Ovary (tissue), 7 donors: ENCODE measurements at regions not wholly inside any gene's neighbourhood (a gene's known extent, or its start where the extent isn't known, plus 50 kb on each side); places are given as distances from the start of the nearest gene placed in this dataset.

Experiments
- DNase-seq, 5 donors: peaks; one replicate each; pipeline ENCODE4 v3.0.0-alpha.2; 2019 to 2020
- H3K27ac ChIP-seq, 2 donors: fragments of 200-600 bp; one replicate each; pipeline versions ENCODE4 v1.5.1 to v1.8.0; 2019 to 2022
- H3K27me3 ChIP-seq: fragments of 200-600 bp; one replicate; pipeline ENCODE4 v1.8.0; 2022
- H3K36me3 ChIP-seq: fragments of 200-600 bp; sonication (generic); one replicate; pipeline ENCODE4 v1.5.1; 2019
- H3K4me1 ChIP-seq: one replicate; pipeline ENCODE4 v1.8.1; 2013; ENCODE audit warnings: mild to moderate bottlenecking, moderate library complexity; ENCODE audit not compliant: insufficient read depth
- H3K4me3 ChIP-seq: fragments of 200-600 bp; sonication (generic); one replicate; pipeline ENCODE4 v1.5.1; 2017
- H3K9me3 ChIP-seq, 2 donors: fragments of 200-600 bp in 1 of 2; sonication (generic) in 1 of 2; one replicate each; pipeline versions ENCODE4 v1.5.1 to v1.8.1; 2013 to 2019; ENCODE audit warnings: mild to moderate bottlenecking in 1 of 2, moderate library complexity in 1 of 2
- EP300 ChIP-seq: sonication (generic); formaldehyde crosslinking; IDR thresholded peaks from one replicate; pipeline ENCODE4 v1.6.1; 2017; ENCODE audit warnings: antibody characterized with exemption
- POLR2A ChIP-seq: fragments of 450-650 bp; IDR thresholded peaks from one replicate; pipeline ENCODE4 v1.6.1; 2017; ENCODE audit warnings: antibody characterized with exemption, mild to moderate bottlenecking, moderate library complexity
- WGBS, 3 donors: extraction: QIAGEN DNeasy Blood & Tissue Kit in 1 of 3; methylation state at CpG; one replicate each; pipeline versions ENCODE4 v1.1.5 to v1.1.7; 2013 to 2017; 5-methylcytosine and 5-hydroxymethylcytosine counted together
- intact Hi-C, 4 donors: fragments of 100-400 bp; cut with DNase I; formaldehyde crosslinking; loops; one replicate each; pipeline versions ENCODE4 v1.11.0 to v1.15.1; 2022 to 2023
- TF ChIP-seq, protein P1 (sequence below), 3 donors: fragments of 450-650 bp in 2 of 3; fragments of 200-600 bp in 1 of 3; IDR thresholded peaks; one replicate each; pipeline versions ENCODE4 v1.5.1 to v1.8.0; 2016 to 2022; ENCODE audit warnings: antibody characterized with exemption in 3 of 3, mild to moderate bottlenecking in 1 of 3
- donor health status: DM: no; HTN: no; CAD: no; lungs with moderate emphysema.
- donor health status: DM: no; HTN: no; CAD: no.
- donor health status: Bipolar disorder and iron deficiency.
- donor health status: DM: no; HTN: no; CAD: no.
- donor health status: DM: yes; HTN: yes; CAD: no.

DNA sequence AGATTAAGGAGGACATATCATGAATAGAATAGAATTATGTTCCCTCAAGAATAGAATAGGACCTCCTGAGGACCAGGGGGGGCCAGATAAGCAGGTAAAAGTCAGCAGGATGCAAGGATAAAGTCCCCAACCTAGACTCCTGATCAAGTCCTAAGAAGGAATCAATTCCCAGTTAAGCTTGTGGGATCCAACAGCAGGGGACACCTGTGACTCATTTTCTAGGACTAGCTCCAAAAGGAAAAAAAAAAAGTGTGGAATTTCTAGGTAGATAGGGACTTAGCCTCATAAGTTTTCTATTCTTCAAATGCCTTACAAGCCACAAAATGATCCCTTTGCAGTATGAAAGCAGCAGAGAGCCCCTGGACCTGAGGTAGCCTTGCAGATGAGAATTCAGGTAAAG is 336.2 kb downstream of the WDR11 start:
- DNase-seq: no peak
- Histone ChIP-seq H3K27me3 (no peaks in the 10 kb centered on the region), H3K36me3 (no peaks in the 10 kb centered on the region), H3K9me3 (no peaks in the 10 kb centered on the region), H3K27ac (no peak overlapping the region), H3K4me3 (no peak overlapping the region), H3K4me1 (no peaks in the 10 kb centered on the region)
- intact Hi-C loops: no loop called here
- TF ChIP-seq EP300 (no peak), POLR2A (no peak)
- TF ChIP-seq, protein P1, sequence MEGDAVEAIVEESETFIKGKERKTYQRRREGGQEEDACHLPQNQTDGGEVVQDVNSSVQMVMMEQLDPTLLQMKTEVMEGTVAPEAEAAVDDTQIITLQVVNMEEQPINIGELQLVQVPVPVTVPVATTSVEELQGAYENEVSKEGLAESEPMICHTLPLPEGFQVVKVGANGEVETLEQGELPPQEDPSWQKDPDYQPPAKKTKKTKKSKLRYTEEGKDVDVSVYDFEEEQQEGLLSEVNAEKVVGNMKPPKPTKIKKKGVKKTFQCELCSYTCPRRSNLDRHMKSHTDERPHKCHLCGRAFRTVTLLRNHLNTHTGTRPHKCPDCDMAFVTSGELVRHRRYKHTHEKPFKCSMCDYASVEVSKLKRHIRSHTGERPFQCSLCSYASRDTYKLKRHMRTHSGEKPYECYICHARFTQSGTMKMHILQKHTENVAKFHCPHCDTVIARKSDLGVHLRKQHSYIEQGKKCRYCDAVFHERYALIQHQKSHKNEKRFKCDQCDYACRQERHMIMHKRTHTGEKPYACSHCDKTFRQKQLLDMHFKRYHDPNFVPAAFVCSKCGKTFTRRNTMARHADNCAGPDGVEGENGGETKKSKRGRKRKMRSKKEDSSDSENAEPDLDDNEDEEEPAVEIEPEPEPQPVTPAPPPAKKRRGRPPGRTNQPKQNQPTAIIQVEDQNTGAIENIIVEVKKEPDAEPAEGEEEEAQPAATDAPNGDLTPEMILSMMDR (IDR thresholded peaks at IDR 0.05): no peak

DNA sequence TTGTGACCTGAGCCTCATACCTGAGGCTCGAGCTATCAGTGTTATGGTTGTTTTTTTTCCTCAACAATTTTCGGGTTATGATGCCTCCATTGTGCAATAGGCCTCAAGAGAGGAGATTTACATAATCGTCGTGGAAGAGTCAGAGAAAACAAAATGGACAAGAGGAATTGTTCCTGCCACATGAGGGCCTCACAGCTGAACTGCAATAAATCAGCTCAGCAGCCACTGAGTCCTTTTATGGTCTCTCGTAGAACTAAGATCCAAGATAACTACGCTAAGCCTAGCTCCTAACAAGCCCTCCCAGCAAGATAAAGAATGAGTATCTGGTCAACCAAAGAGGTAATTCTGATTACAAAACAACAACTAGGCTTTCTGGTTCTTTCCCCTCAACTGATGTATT is 336.8 kb downstream of the WDR11 start:
- H3K4me1 ChIP-seq: no peaks in the 10 kb centered on the region
- no peak for DNase-seq
- WGBS, 3 donors: 61 to 67% (median 67%) methylated on average over 6 of the region's 6 CpGs
- no peaks in the 10 kb centered on the region for H3K9me3 ChIP-seq
- intact Hi-C loops: no loop called here
- TF ChIP-seq EP300: no peak
- TF ChIP-seq, protein P1 (IDR thresholded peaks at IDR 0.05): no peak
- TF ChIP-seq POLR2A: no peak
- H3K36me3 ChIP-seq: no peaks in the 10 kb centered on the region
- H3K27ac ChIP-seq: no peak overlapping the region
- H3K4me3 ChIP-seq: no peak overlapping the region
- H3K27me3 ChIP-seq: no peaks in the 10 kb centered on the region

DNA sequence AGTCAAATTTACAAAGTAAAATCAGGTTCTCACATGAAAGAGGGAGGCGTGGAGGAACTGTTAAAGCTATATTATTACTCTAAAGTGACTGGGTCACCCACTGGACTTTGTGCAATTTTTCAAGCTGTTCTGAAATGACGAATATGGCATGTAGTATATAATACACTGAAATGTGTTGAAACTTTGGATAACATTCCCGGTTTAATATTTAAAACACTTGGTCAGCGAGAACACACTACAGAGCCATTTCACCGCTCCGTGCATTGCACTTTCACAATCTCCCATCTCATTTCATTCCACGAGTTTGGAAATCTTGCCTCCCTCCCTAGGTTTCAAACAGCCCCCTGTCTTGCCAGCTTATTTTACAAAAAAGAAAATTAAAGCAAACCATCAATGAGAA is 337.9 kb downstream of the WDR11 start:
- TF ChIP-seq POLR2A: no peak
- TF ChIP-seq EP300: no peak
- TF ChIP-seq, protein P1 (IDR thresholded peaks at IDR 0.05): no peak
- WGBS, 3 donors: 72 to 79% (median 73%) methylated on average over 7 of the region's 7 CpGs
- no peaks in the 10 kb centered on the region for H3K27me3 ChIP-seq
- H3K36me3 ChIP-seq: no peaks in the 10 kb centered on the region
- DNase-seq: no peak
- intact Hi-C loops: no loop called here
- H3K9me3 ChIP-seq: no peaks in the 10 kb centered on the region
- H3K27ac ChIP-seq: no peak overlapping the region
- no peak overlapping the region for H3K4me3 ChIP-seq
- H3K4me1 ChIP-seq: no peaks in the 10 kb centered on the region

DNA sequence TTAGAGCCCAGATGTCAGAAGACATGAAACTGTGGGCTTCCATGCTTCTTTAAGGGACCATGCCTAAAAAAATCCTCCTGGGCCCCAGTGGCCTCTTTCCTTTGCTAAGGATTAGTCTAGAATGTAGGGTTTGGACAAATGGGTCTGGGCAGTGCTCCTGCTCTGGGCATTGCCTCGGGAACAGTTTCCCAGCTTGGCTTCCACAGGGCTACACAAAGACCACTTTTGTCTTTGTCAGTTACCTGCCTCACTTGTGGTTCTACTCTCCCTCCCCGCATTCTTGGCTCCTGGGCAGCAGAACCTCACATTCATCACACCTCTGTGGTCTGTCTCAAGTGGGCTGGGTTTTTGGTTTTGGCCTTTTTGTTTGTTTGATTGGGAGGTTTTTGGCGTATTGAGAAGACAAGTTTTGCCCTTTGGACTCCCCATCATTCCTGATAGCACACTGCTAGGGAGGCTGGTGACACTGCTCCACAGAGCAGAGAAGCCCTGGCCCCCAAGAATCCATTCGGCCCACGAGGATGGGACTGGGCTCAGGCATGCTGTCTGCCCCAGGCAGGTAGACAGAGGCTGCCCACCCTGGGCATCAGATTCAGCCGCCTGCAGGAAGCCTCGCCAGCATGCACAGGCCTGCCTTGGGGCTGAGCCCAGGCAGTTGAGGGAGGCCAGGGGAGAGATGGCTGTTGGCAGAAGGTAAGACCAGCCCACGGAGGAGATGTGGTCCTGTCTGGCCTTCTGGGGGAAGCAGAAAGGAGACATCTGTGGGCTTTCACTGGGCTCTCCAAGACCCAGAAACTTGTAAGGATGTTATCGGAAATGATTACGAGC is 343.7 kb downstream of the WDR11 start:
- no peaks in the 10 kb centered on the region for H3K27me3 ChIP-seq
- DNase-seq: no peak
- H3K27ac ChIP-seq: no peak overlapping the region
- TF ChIP-seq, protein P1 (IDR thresholded peaks at IDR 0.05): no peak
- TF ChIP-seq POLR2A (no peak), EP300 (no peak)
- H3K4me3 ChIP-seq: no peak overlapping the region
- no peaks in the 10 kb centered on the region for H3K9me3 ChIP-seq
- 61 to 67% (median 65%) methylated on average over 10 of the region's 10 CpGs for WGBS, 3 donors
- intact Hi-C loops: no loop called here
- no peaks in the 10 kb centered on the region for H3K36me3 ChIP-seq
- H3K4me1 ChIP-seq: no peaks in the 10 kb centered on the region
